ENCODE measurements at regions not wholly inside any gene's neighbourhood (a gene's known extent, or its start where the extent isn't known, plus 50 kb on each side); places are given as distances from the start of the nearest gene placed in this dataset.

GRCh38 chr5:120134944-120135343 lies 329.2 kb upstream of the PRR16 start:
- TF ChIP-seq, protein P1, sequence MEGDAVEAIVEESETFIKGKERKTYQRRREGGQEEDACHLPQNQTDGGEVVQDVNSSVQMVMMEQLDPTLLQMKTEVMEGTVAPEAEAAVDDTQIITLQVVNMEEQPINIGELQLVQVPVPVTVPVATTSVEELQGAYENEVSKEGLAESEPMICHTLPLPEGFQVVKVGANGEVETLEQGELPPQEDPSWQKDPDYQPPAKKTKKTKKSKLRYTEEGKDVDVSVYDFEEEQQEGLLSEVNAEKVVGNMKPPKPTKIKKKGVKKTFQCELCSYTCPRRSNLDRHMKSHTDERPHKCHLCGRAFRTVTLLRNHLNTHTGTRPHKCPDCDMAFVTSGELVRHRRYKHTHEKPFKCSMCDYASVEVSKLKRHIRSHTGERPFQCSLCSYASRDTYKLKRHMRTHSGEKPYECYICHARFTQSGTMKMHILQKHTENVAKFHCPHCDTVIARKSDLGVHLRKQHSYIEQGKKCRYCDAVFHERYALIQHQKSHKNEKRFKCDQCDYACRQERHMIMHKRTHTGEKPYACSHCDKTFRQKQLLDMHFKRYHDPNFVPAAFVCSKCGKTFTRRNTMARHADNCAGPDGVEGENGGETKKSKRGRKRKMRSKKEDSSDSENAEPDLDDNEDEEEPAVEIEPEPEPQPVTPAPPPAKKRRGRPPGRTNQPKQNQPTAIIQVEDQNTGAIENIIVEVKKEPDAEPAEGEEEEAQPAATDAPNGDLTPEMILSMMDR (IDR thresholded peaks at IDR 0.05): no peak
- H3K4me3 ChIP-seq: no peak overlapping the region
- no peaks in the 10 kb centered on the region for H3K36me3 ChIP-seq
- no peak for ATAC-seq (ENCODE audit: insufficient number of reproducible peaks, low FRiP score, low read depth)
- no peaks in the 10 kb centered on the region for H3K9me3 ChIP-seq
- H3K4me1 ChIP-seq (ENCODE audit: control insufficient read depth in 1 of 2, low read depth in 2 of 2): peaks cover 4 to 20% of the 10 kb centered on the region in 2 donors
- H3K27ac ChIP-seq: no peak overlapping the region
- H3K27me3 ChIP-seq (replicated peaks; ENCODE audit: insufficient read depth): no peaks in the 10 kb centered on the region
- DNase-seq (ENCODE audit: low spot score): no peak

- TF ChIP-seq, protein P1 (IDR thresholded peaks at IDR 0.05): no peak
- H3K27me3 ChIP-seq (replicated peaks; ENCODE audit: insufficient read depth): no peaks in the 10 kb centered on the region
- DNase-seq (ENCODE audit: low spot score) (no peak), ATAC-seq (ENCODE audit: insufficient number of reproducible peaks, low FRiP score, low read depth) (no peak)
- no peak overlapping the region for H3K4me3 ChIP-seq
- H3K9me3 ChIP-seq: no peaks in the 10 kb centered on the region
- no peaks in the 10 kb centered on the region for H3K36me3 ChIP-seq
- H3K4me1 ChIP-seq (ENCODE audit: control insufficient read depth in 1 of 2, low read depth in 2 of 2): peaks cover 4 to 24% of the 10 kb centered on the region in 2 donors
- H3K27ac ChIP-seq: no peak overlapping the region
Measured at GRCh38 chr5:120137582-120137981, 326.5 kb upstream of the PRR16 start.

GRCh38 chr5:120139039-120139438 lies 325.1 kb upstream of the PRR16 start:
- Histone ChIP-seq H3K27ac (peak overlapping the region; percentile 65 to 75), H3K27me3 (replicated peaks; ENCODE audit: insufficient read depth) (no peaks in the 10 kb centered on the region), H3K36me3 (no peaks in the 10 kb centered on the region), H3K4me3 (no peak overlapping the region), H3K9me3 (no peaks in the 10 kb centered on the region), H3K4me1 (ENCODE audit: control insufficient read depth in 1 of 2, low read depth in 2 of 2) (peaks cover 4 to 24% of the 10 kb centered on the region in 2 donors)
- DNase-seq (ENCODE audit: low spot score) (no peak), ATAC-seq (ENCODE audit: insufficient number of reproducible peaks, low FRiP score, low read depth) (peak; percentile 97)
- TF ChIP-seq, protein P1 (IDR thresholded peaks at IDR 0.05): no peak

- DNase-seq (ENCODE audit: low spot score) (no peak), ATAC-seq (ENCODE audit: insufficient number of reproducible peaks, low FRiP score, low read depth) (no peak)
- TF ChIP-seq, protein P1 (IDR thresholded peaks at IDR 0.05): no peak
- H3K4me3 ChIP-seq: no peak overlapping the region
- H3K4me1 ChIP-seq (ENCODE audit: control insufficient read depth in 1 of 2, low read depth in 2 of 2): peaks cover 4 to 24% of the 10 kb centered on the region in 2 donors
- no peaks in the 10 kb centered on the region for H3K9me3 ChIP-seq
- H3K27ac ChIP-seq: peak overlapping the region in 1 of 2 donors; percentile 75
- no peaks in the 10 kb centered on the region for H3K36me3 ChIP-seq
- no peaks in the 10 kb centered on the region for H3K27me3 ChIP-seq (replicated peaks; ENCODE audit: insufficient read depth)
Measured at GRCh38 chr5:120140501-120140900, 323.6 kb upstream of the PRR16 start.

DNA sequence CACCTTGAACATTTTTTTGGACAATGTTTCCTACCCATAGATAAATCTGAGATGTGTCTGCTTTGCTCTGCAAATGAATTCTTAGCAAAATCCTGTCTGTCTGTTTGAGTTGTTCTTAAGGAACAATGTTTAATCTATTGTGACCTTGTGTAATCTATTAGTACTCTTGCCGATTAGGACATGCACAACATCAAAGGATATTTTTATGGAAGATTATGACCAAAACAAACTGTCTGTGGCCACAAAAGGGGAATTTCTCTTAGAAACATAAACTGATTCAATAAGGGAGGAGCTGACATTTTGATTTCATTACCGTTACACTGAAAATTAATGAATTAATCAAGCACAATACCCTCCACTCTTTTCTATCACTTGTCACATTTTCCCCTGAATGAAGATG lies 323.0 kb upstream of the PRR16 start:
- no peak for DNase-seq (ENCODE audit: low spot score)
- ATAC-seq (ENCODE audit: insufficient number of reproducible peaks, low FRiP score, low read depth): no peak
- Histone ChIP-seq H3K9me3 (no peaks in the 10 kb centered on the region), H3K4me3 (no peak overlapping the region), H3K27me3 (replicated peaks; ENCODE audit: insufficient read depth) (no peaks in the 10 kb centered on the region), H3K27ac (no peak overlapping the region), H3K36me3 (no peaks in the 10 kb centered on the region), H3K4me1 (ENCODE audit: control insufficient read depth in 1 of 2, low read depth in 2 of 2) (peaks cover 4 to 24% of the 10 kb centered on the region in 2 donors)
- TF ChIP-seq, protein P1 (IDR thresholded peaks at IDR 0.05): no peak
